ENCODE measurements at regions not wholly inside any gene's neighbourhood (a gene's known extent, or its start where the extent isn't known, plus 50 kb on each side); places are given as distances from the start of the nearest gene placed in this dataset.

GRCh38 chr4:166635367-166635766, 598.9 kb downstream of the SPOCK3 start:
- TF ChIP-seq, protein P1, sequence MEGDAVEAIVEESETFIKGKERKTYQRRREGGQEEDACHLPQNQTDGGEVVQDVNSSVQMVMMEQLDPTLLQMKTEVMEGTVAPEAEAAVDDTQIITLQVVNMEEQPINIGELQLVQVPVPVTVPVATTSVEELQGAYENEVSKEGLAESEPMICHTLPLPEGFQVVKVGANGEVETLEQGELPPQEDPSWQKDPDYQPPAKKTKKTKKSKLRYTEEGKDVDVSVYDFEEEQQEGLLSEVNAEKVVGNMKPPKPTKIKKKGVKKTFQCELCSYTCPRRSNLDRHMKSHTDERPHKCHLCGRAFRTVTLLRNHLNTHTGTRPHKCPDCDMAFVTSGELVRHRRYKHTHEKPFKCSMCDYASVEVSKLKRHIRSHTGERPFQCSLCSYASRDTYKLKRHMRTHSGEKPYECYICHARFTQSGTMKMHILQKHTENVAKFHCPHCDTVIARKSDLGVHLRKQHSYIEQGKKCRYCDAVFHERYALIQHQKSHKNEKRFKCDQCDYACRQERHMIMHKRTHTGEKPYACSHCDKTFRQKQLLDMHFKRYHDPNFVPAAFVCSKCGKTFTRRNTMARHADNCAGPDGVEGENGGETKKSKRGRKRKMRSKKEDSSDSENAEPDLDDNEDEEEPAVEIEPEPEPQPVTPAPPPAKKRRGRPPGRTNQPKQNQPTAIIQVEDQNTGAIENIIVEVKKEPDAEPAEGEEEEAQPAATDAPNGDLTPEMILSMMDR (IDR thresholded peaks at IDR 0.05) = no peak
- no peak for TF ChIP-seq EZH2phosphoT487 (IDR thresholded peaks at IDR 0.05)
